PFSK-1 (cell line): ENCODE measurements at regions not wholly inside any gene's neighbourhood (a gene's known extent, or its start where the extent isn't known, plus 50 kb on each side); places are given as distances from the start of the nearest gene placed in this dataset.

Experiments
- SIN3A ChIP-seq: IDR thresholded peaks from 2 replicates; pipeline ENCODE4 v1.6.1; 2012; ENCODE audit warnings: mild to moderate bottlenecking, low read length, moderate library complexity, borderline replicate concordance; ENCODE audit not compliant: insufficient read depth
- TF ChIP-seq, protein P1 (sequence below), 2 experiments: IDR thresholded peaks; 2 replicates each; pipeline versions ENCODE4 v1.6.1 to v1.8.0; 2011 to 2012; ENCODE audit warnings: low read depth in 2 of 2, low read length in 2 of 2, control low read depth in 1 of 2, inconsistent platforms in 1 of 2, mild to moderate bottlenecking in 1 of 2, moderate library complexity in 1 of 2; ENCODE audit not compliant: insufficient read depth in 1 of 2

DNA sequence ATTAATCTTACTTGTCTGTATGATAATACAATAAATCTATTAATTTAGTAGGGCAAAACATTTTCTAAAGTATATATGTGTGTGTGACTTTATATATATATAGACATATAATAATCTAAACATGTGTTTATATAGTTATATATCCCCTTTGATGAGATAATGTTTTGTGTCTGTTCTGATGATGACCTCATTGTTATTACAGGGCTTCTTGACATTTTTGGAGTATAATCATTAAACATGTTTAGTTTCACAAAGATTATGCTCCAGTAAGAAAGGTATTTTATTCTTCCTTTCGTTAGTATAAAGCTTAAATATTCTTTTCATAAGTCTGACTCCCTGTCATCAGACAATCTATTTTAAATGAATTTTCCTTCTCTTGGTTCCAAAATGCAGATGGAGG lies 62.3 kb upstream of the CABCOCO1 start:
- TF ChIP-seq SIN3A, result no peak
- TF ChIP-seq, protein P1, sequence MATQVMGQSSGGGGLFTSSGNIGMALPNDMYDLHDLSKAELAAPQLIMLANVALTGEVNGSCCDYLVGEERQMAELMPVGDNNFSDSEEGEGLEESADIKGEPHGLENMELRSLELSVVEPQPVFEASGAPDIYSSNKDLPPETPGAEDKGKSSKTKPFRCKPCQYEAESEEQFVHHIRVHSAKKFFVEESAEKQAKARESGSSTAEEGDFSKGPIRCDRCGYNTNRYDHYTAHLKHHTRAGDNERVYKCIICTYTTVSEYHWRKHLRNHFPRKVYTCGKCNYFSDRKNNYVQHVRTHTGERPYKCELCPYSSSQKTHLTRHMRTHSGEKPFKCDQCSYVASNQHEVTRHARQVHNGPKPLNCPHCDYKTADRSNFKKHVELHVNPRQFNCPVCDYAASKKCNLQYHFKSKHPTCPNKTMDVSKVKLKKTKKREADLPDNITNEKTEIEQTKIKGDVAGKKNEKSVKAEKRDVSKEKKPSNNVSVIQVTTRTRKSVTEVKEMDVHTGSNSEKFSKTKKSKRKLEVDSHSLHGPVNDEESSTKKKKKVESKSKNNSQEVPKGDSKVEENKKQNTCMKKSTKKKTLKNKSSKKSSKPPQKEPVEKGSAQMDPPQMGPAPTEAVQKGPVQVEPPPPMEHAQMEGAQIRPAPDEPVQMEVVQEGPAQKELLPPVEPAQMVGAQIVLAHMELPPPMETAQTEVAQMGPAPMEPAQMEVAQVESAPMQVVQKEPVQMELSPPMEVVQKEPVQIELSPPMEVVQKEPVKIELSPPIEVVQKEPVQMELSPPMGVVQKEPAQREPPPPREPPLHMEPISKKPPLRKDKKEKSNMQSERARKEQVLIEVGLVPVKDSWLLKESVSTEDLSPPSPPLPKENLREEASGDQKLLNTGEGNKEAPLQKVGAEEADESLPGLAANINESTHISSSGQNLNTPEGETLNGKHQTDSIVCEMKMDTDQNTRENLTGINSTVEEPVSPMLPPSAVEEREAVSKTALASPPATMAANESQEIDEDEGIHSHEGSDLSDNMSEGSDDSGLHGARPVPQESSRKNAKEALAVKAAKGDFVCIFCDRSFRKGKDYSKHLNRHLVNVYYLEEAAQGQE (IDR thresholded peaks at IDR 0.05; ENCODE audit: insufficient read depth in 1 of 2, low read depth in 2 of 2, low read length in 2 of 2), result no peak
